Fibroblast of mammary gland (primary cell): ENCODE measurements at regions not wholly inside any gene's neighbourhood (a gene's known extent, or its start where the extent isn't known, plus 50 kb on each side); places are given as distances from the start of the nearest gene placed in this dataset.
"Not testable (repeated sequence)": the region's sequence is repeated elsewhere in the genome, so short reads cannot be mapped to it uniquely, and the experiment has no call there.

Experiments used
- DNase-seq: peaks from one replicate; pipeline ENCODE4 v3.0.0-alpha.2; 2010; ENCODE audit warnings: low read depth
- H3K4me3 ChIP-seq: 2 replicates; pipeline ENCODE4 v1.5.1; 2011; ENCODE audit warnings: low read depth, mild to moderate bottlenecking, low read length, moderate library complexity; ENCODE audit not compliant: control insufficient read depth
- CTCF ChIP-seq: conservative IDR thresholded peaks from 2 replicates; pipeline ENCODE4 v1.5.1; 2011; ENCODE audit warnings: low read depth, low read length, inconsistent platforms; ENCODE audit not compliant: control insufficient read depth, insufficient read depth

DNA sequence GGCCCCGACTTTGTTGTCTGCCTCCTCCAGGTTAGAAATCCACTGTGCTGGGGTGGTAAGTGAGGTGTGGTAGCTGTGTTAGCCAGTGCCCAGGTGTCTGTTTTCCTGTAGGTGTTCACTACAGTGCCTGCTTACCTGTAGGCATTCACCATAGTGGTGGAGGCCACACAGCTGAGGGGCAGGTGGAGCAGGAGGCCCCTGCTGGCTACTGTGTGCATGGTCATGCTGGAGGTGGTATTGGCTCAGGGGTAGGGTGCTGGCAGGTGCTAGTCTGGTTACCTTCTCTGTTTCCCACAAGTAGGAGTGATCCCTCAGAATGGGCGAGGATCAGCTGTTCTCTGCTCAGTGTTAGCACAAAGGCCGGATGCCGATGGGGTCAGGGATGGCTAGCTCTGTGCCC lies 217.3 kb downstream of the SYT10 start:
- no peak for DNase-seq
- no peak for TF ChIP-seq CTCF

DNA sequence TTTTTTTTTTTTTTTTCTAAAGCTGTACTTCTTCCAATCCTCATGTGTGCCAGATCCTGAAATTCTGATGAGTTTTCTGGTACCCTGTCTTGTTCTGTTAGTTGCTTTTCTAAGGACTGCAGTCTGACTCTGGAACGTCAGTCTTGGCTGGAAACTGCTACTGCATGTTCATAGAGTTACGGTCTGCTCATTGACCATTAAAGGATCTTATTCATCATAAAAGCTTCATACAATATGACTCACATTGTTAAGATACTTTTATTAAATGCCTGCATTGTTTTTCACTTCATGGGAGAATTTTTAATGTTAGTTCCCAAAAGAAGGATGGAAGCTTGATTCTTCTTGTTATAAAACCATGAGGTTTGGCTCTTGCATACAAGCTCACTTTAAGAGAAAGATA lies 233.6 kb downstream of the SYT10 start:
- no peak for DNase-seq
- no peak for TF ChIP-seq CTCF
- no peak overlapping the region for H3K4me3 ChIP-seq

More for the DNA sequence above, 217.3 kb downstream of the SYT10 start:
- H3K4me3 ChIP-seq = no peak overlapping the region

DNA sequence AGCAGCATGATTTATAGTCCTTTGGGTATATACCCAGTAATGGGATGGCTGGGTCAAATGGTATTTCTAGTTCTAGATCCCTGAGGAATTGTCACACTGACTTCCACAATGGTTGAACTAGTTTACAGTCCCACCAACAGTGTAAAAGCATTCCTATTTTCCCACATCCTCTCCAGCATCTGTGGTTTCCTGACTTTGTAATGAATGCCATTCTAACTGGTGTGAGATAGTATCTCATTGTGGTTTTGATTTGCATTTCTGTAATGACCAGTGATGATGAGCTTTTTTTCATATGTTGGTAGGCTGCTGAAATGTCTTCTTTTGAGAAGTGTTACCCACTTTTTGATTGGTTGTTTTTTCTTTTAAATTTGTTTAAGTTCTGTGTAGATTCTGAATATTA lies 245.2 kb downstream of the SYT10 start:
- not testable (repeated sequence) for DNase-seq, H3K4me3 ChIP-seq

DNA sequence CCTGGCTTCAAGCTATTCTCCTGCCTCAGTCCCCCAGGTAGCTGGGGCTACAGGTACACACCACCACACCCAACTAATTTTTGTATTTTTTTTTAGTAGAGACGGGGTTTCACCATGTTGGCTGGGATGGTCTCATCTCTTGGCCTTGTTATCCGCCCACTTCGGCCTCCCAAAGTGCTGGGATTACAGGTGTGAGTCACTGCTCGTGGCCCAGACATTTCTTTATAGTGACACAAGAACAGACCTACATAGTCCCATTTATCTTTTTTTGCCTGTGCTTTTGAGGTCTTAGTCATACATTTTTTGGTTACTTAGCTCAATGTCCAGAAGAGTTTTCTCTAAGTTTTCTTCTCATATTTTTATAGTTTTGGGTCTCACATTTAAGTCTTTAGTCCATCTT lies 247.4 kb downstream of the SYT10 start:
- TF ChIP-seq CTCF = no peak
- no peak overlapping the region for H3K4me3 ChIP-seq
- no peak for DNase-seq

GRCh38 chr12:33187409-33187808 lies 252.2 kb downstream of the SYT10 start:
- no peak for DNase-seq

GRCh38 chr12:33184161-33184560 lies 255.5 kb downstream of the SYT10 start:
- DNase-seq = no peak
- no peak overlapping the region for H3K4me3 ChIP-seq
- no peak for TF ChIP-seq CTCF

More at GRCh38 chr12:33187409-33187808, 252.2 kb downstream of the SYT10 start:
- TF ChIP-seq CTCF = no peak
- H3K4me3 ChIP-seq = no peak overlapping the region

DNA sequence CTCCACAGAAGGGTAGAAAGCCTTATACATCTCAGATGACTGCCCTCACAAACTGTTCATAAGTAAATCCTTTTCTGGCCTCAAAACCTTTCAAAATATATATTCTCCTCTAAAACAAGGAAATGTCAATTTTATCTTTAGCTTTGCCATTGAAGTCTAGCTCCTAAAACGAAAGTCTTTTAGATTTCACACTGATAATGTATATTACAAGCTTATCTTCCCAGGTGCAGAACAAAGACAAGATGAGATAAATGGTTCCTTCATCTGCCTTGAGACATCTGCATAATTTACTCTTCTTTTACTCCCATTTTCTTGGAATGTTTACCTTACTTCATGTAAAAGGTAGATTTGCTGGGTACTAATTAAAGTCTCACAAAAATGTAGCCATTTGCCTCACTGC lies 257.1 kb downstream of the SYT10 start:
- TF ChIP-seq CTCF = no peak
- no peak for DNase-seq
- H3K4me3 ChIP-seq = no peak overlapping the region
